ENCODE measurements at regions not wholly inside any gene's neighbourhood (a gene's known extent, or its start where the extent isn't known, plus 50 kb on each side); places are given as distances from the start of the nearest gene placed in this dataset.
A peak's percentile ranks its signal among the peaks of the same experiment; 100 is the strongest.

- no peak overlapping the region for H3K4me3 ChIP-seq
Measured at GRCh38 chr2:37507051-37507410, 162.6 kb downstream of the QPCT start.

GRCh38 chr2:37507703-37508102, 163.3 kb downstream of the QPCT start:
- DNase-seq (ENCODE audit: low spot score) = no peak
- Histone ChIP-seq H3K27ac (no peak overlapping the region), H3K4me3 (no peak overlapping the region)
- TF ChIP-seq, protein P1, sequence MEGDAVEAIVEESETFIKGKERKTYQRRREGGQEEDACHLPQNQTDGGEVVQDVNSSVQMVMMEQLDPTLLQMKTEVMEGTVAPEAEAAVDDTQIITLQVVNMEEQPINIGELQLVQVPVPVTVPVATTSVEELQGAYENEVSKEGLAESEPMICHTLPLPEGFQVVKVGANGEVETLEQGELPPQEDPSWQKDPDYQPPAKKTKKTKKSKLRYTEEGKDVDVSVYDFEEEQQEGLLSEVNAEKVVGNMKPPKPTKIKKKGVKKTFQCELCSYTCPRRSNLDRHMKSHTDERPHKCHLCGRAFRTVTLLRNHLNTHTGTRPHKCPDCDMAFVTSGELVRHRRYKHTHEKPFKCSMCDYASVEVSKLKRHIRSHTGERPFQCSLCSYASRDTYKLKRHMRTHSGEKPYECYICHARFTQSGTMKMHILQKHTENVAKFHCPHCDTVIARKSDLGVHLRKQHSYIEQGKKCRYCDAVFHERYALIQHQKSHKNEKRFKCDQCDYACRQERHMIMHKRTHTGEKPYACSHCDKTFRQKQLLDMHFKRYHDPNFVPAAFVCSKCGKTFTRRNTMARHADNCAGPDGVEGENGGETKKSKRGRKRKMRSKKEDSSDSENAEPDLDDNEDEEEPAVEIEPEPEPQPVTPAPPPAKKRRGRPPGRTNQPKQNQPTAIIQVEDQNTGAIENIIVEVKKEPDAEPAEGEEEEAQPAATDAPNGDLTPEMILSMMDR (IDR thresholded peaks at IDR 0.05) = no peak

More at GRCh38 chr2:37507051-37507410, 162.6 kb downstream of the QPCT start:
- peak overlapping the region in 1 of 2 donors; percentile 26 for H3K27ac ChIP-seq
- DNase-seq (ENCODE audit: low spot score) = no peak
- TF ChIP-seq, protein P1 (IDR thresholded peaks at IDR 0.05) = no peak

- DNase-seq (ENCODE audit: low spot score) = no peak
- TF ChIP-seq, protein P1 (IDR thresholded peaks at IDR 0.05) = no peak
- Histone ChIP-seq H3K4me3 (no peak overlapping the region), H3K27ac (no peak overlapping the region)
Measured at GRCh38 chr2:37512971-37513370, 158.5 kb downstream of the CDC42EP3 start.

DNA sequence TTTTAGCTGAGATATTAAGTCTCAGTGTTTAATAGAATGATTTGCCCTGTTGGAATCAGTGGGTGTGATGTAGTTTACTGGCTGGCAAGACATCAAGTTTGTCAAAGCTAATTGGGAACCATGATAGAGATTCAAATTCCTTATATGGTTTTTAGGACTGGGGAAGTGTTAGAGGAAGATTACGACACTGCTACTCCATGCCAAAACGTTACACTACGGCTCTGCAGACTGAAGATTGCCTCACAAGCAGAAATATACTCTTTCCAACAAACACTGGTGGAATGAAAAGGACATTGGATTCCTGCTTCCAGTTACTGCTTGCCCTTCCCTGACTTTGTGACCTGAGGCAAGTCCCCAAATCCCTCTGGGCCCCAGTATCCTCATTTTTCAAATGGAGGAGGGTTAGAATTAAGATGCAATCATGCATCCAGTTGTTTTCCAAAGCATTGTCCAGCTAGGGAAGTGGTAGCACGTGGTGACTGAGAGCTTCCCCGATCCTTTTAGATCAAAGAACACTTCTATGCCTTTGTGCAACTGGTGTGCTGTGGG, 147.6 kb downstream of the CDC42EP3 start:
- TF ChIP-seq, protein P1 (IDR thresholded peaks at IDR 0.05) = no peak
- H3K27ac ChIP-seq = peak overlapping the region; percentile 62 to 79
- peak overlapping the region; percentile 16 for H3K4me3 ChIP-seq
- DNase-seq (ENCODE audit: low spot score) = no peak

DNA sequence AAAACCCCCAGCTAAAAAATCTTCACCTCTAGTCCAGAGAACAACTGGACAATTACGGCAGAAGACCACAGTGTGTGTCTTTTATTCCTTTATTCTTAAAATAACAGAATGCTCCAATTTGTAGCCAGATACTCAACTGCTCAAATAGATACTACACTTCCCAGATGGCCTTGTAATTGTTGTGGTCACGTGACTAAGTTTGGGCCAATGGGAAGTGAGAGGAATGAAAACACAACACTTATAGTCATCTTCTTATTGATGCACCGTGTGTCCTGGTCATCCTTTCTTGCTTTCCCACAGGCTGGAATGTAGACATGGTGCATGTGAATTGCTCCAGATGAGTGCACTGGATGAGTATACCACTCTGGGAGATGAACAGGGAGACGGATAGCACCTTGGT, 145.1 kb downstream of the CDC42EP3 start:
- Histone ChIP-seq H3K4me3 (no peak overlapping the region), H3K27ac (no peak overlapping the region)
- no peak for DNase-seq (ENCODE audit: low spot score)
- TF ChIP-seq, protein P1 (IDR thresholded peaks at IDR 0.05) = no peak

DNA sequence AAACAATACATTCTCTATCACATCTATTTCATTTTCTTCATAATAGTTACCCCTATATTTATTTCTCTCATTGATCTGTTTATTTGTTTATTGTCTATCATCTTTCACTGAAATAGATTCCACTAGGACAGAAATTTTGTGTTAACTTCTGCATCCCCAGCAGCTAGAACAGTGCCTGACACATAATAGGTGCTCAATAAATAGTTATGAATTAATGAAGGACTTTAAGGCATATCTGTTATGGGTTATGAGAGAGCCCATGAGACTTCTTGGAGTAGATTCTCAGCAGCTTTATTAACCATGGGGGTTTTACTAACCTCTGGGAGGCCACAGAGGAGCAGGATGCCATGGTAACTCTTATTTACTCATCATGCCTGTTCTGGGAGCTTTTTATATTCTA, 144.6 kb downstream of the CDC42EP3 start:
- no peak for DNase-seq (ENCODE audit: low spot score)
- TF ChIP-seq, protein P1 (IDR thresholded peaks at IDR 0.05) = no peak
- Histone ChIP-seq H3K4me3 (no peak overlapping the region), H3K27ac (no peak overlapping the region)

DNA sequence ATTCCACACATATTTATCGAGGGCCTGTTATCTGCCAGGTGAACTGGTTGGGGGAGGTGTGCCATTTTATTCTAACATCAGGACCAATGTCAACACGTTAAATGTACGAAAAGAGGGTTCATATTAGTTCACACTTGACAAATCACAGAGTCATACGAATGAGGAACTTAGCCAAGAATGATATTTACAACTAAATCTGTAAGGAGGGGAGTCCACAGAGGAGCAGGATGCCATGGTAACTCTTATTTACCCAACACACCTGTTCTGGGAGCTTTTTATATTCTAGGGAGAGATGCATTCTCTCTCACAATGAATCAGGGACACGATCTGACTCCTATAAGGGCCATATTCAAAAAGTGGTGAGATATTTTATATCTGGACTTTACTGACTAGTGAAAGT, 144.1 kb downstream of the CDC42EP3 start:
- H3K4me3 ChIP-seq = no peak overlapping the region
- DNase-seq (ENCODE audit: low spot score) = no peak
- TF ChIP-seq, protein P1 (IDR thresholded peaks at IDR 0.05) = no peak
- H3K27ac ChIP-seq = no peak overlapping the region
